Mucosa of gallbladder (tissue), 1 donor: ENCODE measurements at regions not wholly inside any gene's neighbourhood (a gene's known extent, or its start where the extent isn't known, plus 50 kb on each side); places are given as distances from the start of the nearest gene placed in this dataset.

Source experiments
- DNase-seq: peaks from one replicate; pipeline ENCODE4 v3.0.0-alpha.2; 2020; ENCODE audit warnings: low spot score
- donor health status: DM: no; HTN: no; CAD: no.

- DNase-seq = no peak
Observed at GRCh38 chr14:31965735-31966598, 111.1 kb upstream of the ARHGAP5 start.

GRCh38 chr14:31966896-31967668 is 110.0 kb upstream of the ARHGAP5 start:
- no peak for DNase-seq

DNA sequence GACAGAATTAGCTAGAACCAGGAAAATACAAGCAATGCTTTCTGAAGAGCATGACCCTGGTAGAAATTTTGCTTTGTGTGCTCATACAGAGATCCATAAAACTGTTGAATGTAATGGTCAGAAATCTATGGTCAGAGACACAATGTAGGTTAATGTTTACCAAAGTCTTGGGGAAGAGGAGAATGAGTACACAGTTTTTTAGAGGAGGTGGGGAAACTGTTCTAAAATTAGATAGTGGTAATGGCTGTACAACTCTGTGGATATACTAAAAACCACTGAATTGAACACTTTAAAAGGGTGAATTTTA is 109.5 kb upstream of the ARHGAP5 start:
- DNase-seq = no peak

- DNase-seq = no peak
Observed at GRCh38 chr14:31968107-31968810, 108.8 kb upstream of the ARHGAP5 start.

GRCh38 chr14:31968956-31969698 is 108.0 kb upstream of the ARHGAP5 start:
- DNase-seq = no peak

DNA sequence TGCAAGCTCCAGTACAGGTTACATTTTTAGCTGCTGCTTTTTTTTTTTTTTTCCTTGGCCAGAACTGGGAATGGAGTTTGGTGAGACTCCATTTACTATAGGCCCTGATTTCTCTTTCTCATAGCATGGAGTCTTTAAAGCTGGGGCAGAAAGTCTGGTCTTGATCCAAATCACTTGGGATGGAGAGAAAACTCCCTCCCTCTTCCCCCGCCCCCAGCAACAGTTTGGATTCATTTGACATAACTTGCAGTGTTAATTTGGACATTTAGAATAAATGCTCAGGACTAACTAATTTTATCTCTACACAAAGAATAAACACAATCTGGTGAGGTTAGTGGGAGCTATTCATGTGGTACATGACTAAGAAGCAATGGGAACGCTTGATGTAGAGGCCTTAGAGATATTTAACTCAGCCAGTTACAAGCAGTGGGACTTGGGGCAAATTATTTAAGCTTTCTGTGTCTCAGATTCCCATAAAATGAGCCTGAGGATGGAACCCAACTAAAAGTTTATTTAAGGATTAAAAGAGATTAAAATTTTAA is 107.3 kb upstream of the ARHGAP5 start:
- DNase-seq = no peak

GRCh38 chr14:31970744-31971143 is 106.4 kb upstream of the ARHGAP5 start:
- DNase-seq = no peak

DNA sequence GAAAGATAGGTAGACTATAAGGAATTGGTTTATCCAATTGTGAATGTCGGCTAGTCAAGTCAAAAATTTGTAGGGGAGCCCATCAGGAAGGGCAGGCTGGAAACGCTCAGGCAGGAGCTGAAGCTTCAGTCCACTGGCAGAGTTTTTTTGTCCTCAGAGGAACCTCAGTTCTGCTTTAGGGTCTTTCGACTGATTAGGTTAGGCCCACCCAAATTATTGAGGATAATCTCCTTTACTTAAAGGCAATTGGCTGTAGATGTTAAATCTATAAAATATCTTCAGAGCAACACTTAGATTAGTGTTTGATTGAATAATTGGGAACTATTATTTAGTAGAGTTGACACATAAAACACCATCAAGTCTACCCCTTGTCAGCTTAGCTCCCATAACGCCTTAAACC is 105.5 kb upstream of the ARHGAP5 start:
- DNase-seq = no peak

DNA sequence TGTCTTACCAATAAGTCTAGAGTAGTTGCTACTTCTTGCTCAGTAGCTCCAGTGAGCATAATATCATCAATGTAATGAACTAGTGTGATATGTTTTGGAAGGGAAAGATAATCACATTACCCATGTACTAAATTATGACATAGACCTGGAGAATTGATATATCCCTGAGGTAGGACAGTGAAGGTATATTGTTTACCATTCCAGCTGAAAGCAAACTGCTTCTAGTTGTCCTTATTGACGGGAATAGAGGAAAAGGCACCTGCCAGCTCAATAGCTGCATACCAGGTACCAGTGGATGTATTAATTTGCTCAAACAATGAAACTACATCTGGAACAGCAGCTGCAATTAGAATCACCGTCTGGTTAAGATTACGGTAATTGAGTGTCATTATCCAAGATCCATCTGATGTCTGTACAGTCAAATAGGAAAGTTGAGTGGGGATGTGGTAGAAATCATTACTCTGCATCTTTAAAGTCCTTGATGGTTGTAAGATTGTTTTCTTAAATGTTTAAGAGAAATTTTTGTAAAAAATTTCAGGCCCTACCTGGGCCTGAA is 100.0 kb upstream of the ARHGAP5 start:
- no peak for DNase-seq

- DNase-seq = no peak
Observed at GRCh38 chr14:31978423-31978822, 98.7 kb upstream of the ARHGAP5 start.

- no peak for DNase-seq
Observed at GRCh38 chr14:31982642-31983041, 94.5 kb upstream of the ARHGAP5 start.

DNA sequence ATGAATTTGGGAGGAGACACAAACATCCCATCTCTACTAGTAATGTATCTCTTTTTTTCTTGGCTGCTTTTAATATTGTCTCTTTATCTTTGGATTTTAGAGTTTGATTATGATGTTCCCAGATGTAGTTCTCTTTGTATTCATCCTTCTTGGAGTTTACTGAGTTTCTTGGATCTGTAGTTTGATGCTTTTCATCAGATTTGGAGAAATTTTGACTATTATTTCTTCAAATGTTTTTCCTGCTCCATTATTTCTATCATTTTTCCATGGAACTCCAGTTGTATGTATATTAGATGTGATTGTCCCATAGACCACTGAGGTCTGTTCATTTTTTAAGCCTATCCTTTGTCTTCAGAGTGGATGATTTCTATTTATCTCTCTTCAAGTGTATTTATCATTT is 90.7 kb upstream of the ARHGAP5 start:
- DNase-seq = no peak

DNA sequence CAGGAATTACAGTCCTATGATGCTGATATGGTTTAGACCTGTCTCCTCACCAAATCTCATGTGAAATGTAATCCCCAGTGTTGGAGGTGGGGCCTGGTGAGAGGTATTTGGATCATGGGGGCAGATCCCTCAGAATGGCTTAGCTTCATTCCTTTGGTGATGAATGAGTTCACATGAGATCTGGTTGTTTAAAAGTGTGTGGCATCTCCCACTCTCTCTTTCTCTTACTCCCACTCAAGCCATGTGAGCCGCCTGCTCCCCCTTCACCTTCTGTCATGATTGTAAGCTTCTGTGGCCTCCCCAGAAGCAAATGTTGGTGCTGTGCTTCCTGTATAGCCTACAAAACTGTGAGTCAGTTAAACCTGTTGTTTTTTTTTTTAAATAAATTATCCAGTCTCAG is 89.4 kb upstream of the ARHGAP5 start:
- DNase-seq = no peak

DNA sequence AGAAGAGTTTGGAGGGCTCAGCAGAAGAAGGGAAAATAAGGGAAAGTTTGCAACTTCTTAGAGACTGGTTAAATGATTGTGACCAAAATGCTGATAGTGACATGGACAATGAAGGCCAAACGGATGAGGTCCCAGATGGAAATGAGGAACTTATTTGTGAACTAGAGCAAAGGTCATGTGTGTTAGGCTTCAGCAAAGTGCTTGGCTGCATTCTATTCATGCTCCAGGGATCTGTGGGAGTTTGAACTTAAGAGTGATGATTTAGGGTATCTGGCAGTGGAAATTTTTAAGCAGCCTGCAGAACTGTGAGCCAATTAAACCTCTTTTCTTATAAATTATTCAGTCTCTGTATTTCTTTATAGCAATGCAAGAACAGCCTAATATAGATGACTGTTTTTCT is 88.9 kb upstream of the ARHGAP5 start:
- no peak for DNase-seq

- DNase-seq = no peak
Observed at GRCh38 chr14:31990183-31990857, 86.8 kb upstream of the ARHGAP5 start.

- DNase-seq = no peak
Observed at GRCh38 chr14:31990926-31991572, 86.1 kb upstream of the ARHGAP5 start.

- DNase-seq = no peak
Observed at GRCh38 chr14:31992011-31992447, 85.1 kb upstream of the ARHGAP5 start.

GRCh38 chr14:31993521-31993951 is 83.6 kb upstream of the ARHGAP5 start:
- DNase-seq = no peak

DNA sequence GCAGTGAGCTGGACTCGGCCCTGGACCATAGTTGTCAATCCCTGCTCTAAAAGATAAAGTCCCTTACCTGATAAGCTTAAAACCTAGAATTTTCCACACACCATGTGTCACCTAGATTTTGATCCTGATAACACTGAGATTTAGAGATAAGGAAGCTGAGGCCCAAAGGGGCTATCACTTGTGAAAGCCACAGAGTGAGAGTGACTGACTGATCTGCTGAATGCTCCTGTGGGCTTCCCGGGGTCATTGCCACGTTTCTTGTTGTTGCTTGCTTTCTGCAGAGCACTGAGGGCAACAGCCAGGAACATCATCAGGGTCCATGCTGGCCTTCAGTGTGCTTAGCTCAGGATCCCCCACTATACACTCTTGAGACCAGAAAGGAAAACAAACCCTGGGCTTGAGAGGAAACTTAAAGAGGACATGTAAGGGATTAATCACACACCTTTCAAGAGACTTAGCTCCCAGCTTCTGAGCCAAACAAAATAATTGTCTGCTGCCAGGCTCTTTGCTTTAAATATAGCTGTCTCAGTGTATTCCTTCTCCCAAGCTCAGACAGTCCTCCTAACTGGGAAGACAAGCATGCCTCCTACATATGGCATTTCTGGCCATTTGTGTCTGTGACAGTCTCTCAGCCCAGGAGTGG is 82.6 kb upstream of the ARHGAP5 start:
- no peak for DNase-seq

GRCh38 chr14:32003585-32003984 is 73.5 kb upstream of the ARHGAP5 start:
- DNase-seq = no peak
